Neuronal stem cell (in vitro differentiated cells): ENCODE measurements at regions not wholly inside any gene's neighbourhood (a gene's known extent, or its start where the extent isn't known, plus 50 kb on each side); places are given as distances from the start of the nearest gene placed in this dataset.

Source experiments
- DNase-seq: peaks from one replicate; pipeline ENCODE4 v3.0.0-alpha.2; 2013; ENCODE audit warnings: low spot score
- H2AFZ ChIP-seq: one replicate; pipeline ENCODE4 v1.6.1; 2013; ENCODE audit warnings: mild to moderate bottlenecking, low read length, inconsistent platforms
- H2AK5ac ChIP-seq: 2 replicates; pipeline ENCODE4 v1.6.1; 2013; ENCODE audit warnings: low read depth, mild to moderate bottlenecking, inconsistent platforms, low read length, moderate library complexity, mixed read lengths
- H2BK120ac ChIP-seq: 2 replicates; pipeline ENCODE4 v1.6.1; 2013; ENCODE audit warnings: low read depth, mild to moderate bottlenecking, inconsistent platforms, low read length, moderate library complexity, mixed read lengths
- H2BK12ac ChIP-seq: one replicate; pipeline ENCODE4 v1.6.1; 2013; ENCODE audit warnings: low read length, inconsistent platforms
- H2BK15ac ChIP-seq: 2 replicates; pipeline ENCODE4 v1.6.1; 2013; ENCODE audit warnings: mild to moderate bottlenecking, low read length, inconsistent platforms, mixed read lengths
- H2BK5ac ChIP-seq: one replicate; pipeline ENCODE4 v1.6.1; 2013; ENCODE audit warnings: inconsistent platforms, mild to moderate bottlenecking, low read length, moderate library complexity
- H3K14ac ChIP-seq: one replicate; pipeline ENCODE4 v1.6.1; 2013; ENCODE audit warnings: low read length, inconsistent platforms
- H3K18ac ChIP-seq: 2 replicates; pipeline ENCODE4 v1.6.1; 2013; ENCODE audit warnings: low read length, inconsistent platforms
- H3K23ac ChIP-seq: 2 replicates; pipeline ENCODE4 v1.6.1; 2013; ENCODE audit warnings: low read depth, mild to moderate bottlenecking, mixed read lengths, low read length, inconsistent platforms; ENCODE audit not compliant: poor library complexity
- H3K27ac ChIP-seq: replicated peaks from 3 replicates; pipeline ENCODE4 v1.5.1; 2013; ENCODE audit warnings: low read length, inconsistent platforms
- H3K27me3 ChIP-seq, 3 experiments: 2 replicates each; pipeline ENCODE4 v1.6.1; 2013; ENCODE audit warnings: low read length in 3 of 3, mild to moderate bottlenecking in 2 of 3, inconsistent platforms in 1 of 3, low read depth in 1 of 3, mixed read lengths in 1 of 3, moderate library complexity in 1 of 3; ENCODE audit not compliant: control insufficient read depth in 3 of 3, insufficient read depth in 3 of 3
- H3K36me3 ChIP-seq, 2 donors: replicated peaks in 1 of 2; 2 replicates each; pipeline ENCODE4 v1.6.1; 2013; ENCODE audit warnings: low read length in 2 of 2; ENCODE audit not compliant: control insufficient read depth in 2 of 2, insufficient read depth in 2 of 2
- H3K4ac ChIP-seq: 2 replicates; pipeline ENCODE4 v1.6.1; 2013; ENCODE audit warnings: inconsistent platforms, mild to moderate bottlenecking, low read length, moderate library complexity
- H3K4me1 ChIP-seq, 2 donors: 1 replicate in 1 of 2; 2 replicates in 1 of 2; pipeline ENCODE4 v1.6.1; 2013; ENCODE audit warnings: low read length in 2 of 2, low read depth in 1 of 2; ENCODE audit not compliant: control insufficient read depth in 2 of 2, insufficient read depth in 1 of 2
- H3K4me2 ChIP-seq: one replicate; pipeline ENCODE4 v1.6.1; 2013; ENCODE audit warnings: mild to moderate bottlenecking, low read length, inconsistent platforms; ENCODE audit not compliant: insufficient read depth, poor library complexity, severe bottlenecking
- H3K4me3 ChIP-seq, 2 donors: 2 replicates each; pipeline ENCODE4 v1.5.1; 2013; ENCODE audit warnings: low read length in 2 of 2, mild to moderate bottlenecking in 2 of 2, inconsistent platforms in 1 of 2, moderate library complexity in 1 of 2
- H3K79me1 ChIP-seq: one replicate; pipeline ENCODE4 v1.6.1; 2013; ENCODE audit warnings: low read depth, mild to moderate bottlenecking, inconsistent platforms, low read length, moderate library complexity
- H3K9ac ChIP-seq: one replicate; pipeline ENCODE4 v1.6.1; 2013; ENCODE audit warnings: mild to moderate bottlenecking, low read depth, low read length, inconsistent platforms; ENCODE audit not compliant: poor library complexity
- H3K9me3 ChIP-seq, 2 donors: replicated peaks in 1 of 2; 2 replicates each; pipeline versions ENCODE3 to v1.6.1; 2013; ENCODE audit warnings: low read length in 2 of 2, mild to moderate bottlenecking in 2 of 2, inconsistent platforms in 1 of 2, low read depth in 1 of 2, mixed read lengths in 1 of 2, moderate library complexity in 1 of 2; ENCODE audit not compliant: control insufficient read depth in 2 of 2, insufficient read depth in 1 of 2
- H4K8ac ChIP-seq: one replicate; pipeline ENCODE4 v1.6.1; 2013; ENCODE audit warnings: low read depth, mild to moderate bottlenecking, inconsistent platforms, low read length, moderate library complexity
- H4K91ac ChIP-seq: one replicate; pipeline ENCODE4 v1.6.1; 2013; ENCODE audit warnings: low read length, low read depth, mild to moderate bottlenecking, inconsistent platforms; ENCODE audit not compliant: poor library complexity
- WGBS, 2 donors: extraction: QIAGEN DNeasy Blood & Tissue Kit; methylation state at CpG; one replicate each; pipeline ENCODE4 v1.1.7; 2013; ENCODE audit warnings: missing lambda C conversion rate in 2 of 2, mixed read lengths in 1 of 2; ENCODE audit not compliant: insufficient read length in 2 of 2, insufficient replicate concordance in 1 of 2; ENCODE audit errors: extremely low coverage in 2 of 2; 5-methylcytosine and 5-hydroxymethylcytosine counted together

- H2BK120ac ChIP-seq: no peak overlapping the region
- peaks cover 0 to 1% of the 10 kb centered on the region in 2 donors for H3K4me1 ChIP-seq
- no peaks in the 10 kb centered on the region for H3K36me3 ChIP-seq
- no peak overlapping the region for H3K27ac ChIP-seq
- no peaks in the 10 kb centered on the region for H3K79me1 ChIP-seq
- no CpG with 5 or more reads among the region's 5 CpGs for WGBS, 2 donors
- H4K8ac ChIP-seq: no peak overlapping the region
- H2BK5ac ChIP-seq: no peak overlapping the region
- no peaks in the 10 kb centered on the region for H3K27me3 ChIP-seq
- no peak overlapping the region for H2AK5ac ChIP-seq
- H2BK12ac ChIP-seq: no peak overlapping the region
- H2AFZ ChIP-seq: no peak overlapping the region
- H3K18ac ChIP-seq: no peak overlapping the region
- no peak overlapping the region for H3K23ac ChIP-seq
- no peak overlapping the region for H4K91ac ChIP-seq
- H3K9me3 ChIP-seq: peaks cover 13 to 26% of the 10 kb centered on the region in 2 donors
- H3K4me2 ChIP-seq: no peak overlapping the region
- no peak overlapping the region for H3K14ac ChIP-seq
- no peak overlapping the region for H3K4ac ChIP-seq
- no peak for DNase-seq
- no peak overlapping the region for H3K4me3 ChIP-seq
- no peak overlapping the region for H3K9ac ChIP-seq
- H2BK15ac ChIP-seq: no peak overlapping the region
Measured at GRCh38 chr3:177894081-177894728, 642.0 kb upstream of the KCNMB2 start.

GRCh38 chr3:177898185-177898584 is 638.1 kb upstream of the KCNMB2 start:
- Histone ChIP-seq H3K14ac (no peak overlapping the region), H2BK5ac (peak overlapping the region; percentile 22)

DNA sequence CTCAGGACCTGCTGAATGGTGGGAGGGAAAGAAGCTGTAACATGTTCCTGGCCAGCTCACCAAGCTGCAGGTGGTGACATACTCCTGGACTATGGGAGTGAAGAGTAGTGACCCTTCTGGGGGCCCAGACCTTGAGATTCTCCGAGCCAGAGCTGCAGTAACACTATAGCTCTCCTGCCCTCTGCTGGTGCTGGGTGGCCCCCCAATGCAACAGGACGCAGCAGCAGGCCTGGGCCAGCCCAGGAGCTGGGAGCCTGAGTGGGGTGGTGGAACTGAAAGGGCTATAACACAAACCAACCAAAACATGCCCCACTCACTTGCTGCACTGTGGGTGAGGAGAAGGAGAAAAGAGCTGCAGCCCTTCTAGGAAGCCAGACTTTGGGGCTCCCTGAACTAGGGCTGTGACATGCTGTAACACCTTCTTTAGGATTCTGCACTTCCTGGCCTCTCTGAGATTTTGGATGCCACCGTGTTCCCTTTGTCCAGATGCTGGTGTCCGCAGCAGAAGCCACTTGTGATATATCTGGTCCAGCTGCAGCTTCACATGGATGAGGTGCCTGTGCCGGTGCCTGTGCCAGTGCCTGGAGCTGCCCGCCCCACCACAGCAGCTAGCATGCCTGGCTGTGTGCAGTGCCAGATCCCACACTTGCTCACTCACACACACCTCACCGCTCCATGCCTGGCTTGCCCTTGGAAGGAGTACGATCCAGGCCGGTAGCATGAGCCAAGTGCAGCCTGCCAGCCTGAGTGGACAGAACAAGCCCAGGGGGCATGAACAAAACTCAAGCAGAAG is 636.8 kb upstream of the KCNMB2 start:
- H3K23ac ChIP-seq: peak overlapping the region; percentile 43
- DNase-seq: no peak
- no peaks in the 10 kb centered on the region for H3K79me1 ChIP-seq
- H3K9ac ChIP-seq: peak overlapping the region; percentile 60
- peak overlapping the region; percentile 89 for H3K18ac ChIP-seq
- peaks cover 20 to 37% of the 10 kb centered on the region in 2 donors for H3K9me3 ChIP-seq
- peak overlapping the region; percentile 72 for H4K91ac ChIP-seq
- peak overlapping the region; percentile 37 for H2BK15ac ChIP-seq
- peak overlapping the region; percentile 66 for H3K4ac ChIP-seq
- WGBS, 2 donors: no CpG with 5 or more reads among the region's 9 CpGs
- H3K27ac ChIP-seq: no peak overlapping the region
- no peak overlapping the region for H3K14ac ChIP-seq
- no peaks in the 10 kb centered on the region for H3K36me3 ChIP-seq
- no peaks in the 10 kb centered on the region for H3K4me1 ChIP-seq
- H3K4me3 ChIP-seq: peak overlapping the region in 1 of 2 donors; percentile 15
- H3K27me3 ChIP-seq: no peaks in the 10 kb centered on the region
- no peak overlapping the region for H2BK120ac ChIP-seq
- no peak overlapping the region for H2AFZ ChIP-seq
- no peak overlapping the region for H3K4me2 ChIP-seq
- H2BK5ac ChIP-seq: no peak overlapping the region
- H2BK12ac ChIP-seq: no peak overlapping the region
- peak overlapping the region; percentile 43 for H4K8ac ChIP-seq
- peak overlapping the region; percentile 70 for H2AK5ac ChIP-seq

More at GRCh38 chr3:177898185-177898584, 638.1 kb upstream of the KCNMB2 start:
- H3K23ac ChIP-seq: no peak overlapping the region
- no peak overlapping the region for H4K91ac ChIP-seq
- H4K8ac ChIP-seq: no peak overlapping the region
- WGBS, 2 donors: no CpG with 5 or more reads among the region's 1 CpG
- H2BK12ac ChIP-seq: no peak overlapping the region
- H2AK5ac ChIP-seq: peak overlapping the region; percentile 89
- H3K4me2 ChIP-seq: no peak overlapping the region
- no peaks in the 10 kb centered on the region for H3K27me3 ChIP-seq
- no peak overlapping the region for H3K27ac ChIP-seq
- no peaks in the 10 kb centered on the region for H3K79me1 ChIP-seq
- H3K4me1 ChIP-seq: no peaks in the 10 kb centered on the region
- H2BK120ac ChIP-seq: no peak overlapping the region
- H3K4ac ChIP-seq: no peak overlapping the region
- DNase-seq: no peak
- H2BK15ac ChIP-seq: no peak overlapping the region
- H2AFZ ChIP-seq: no peak overlapping the region
- peaks cover 20 to 37% of the 10 kb centered on the region in 2 donors for H3K9me3 ChIP-seq
- no peak overlapping the region for H3K9ac ChIP-seq
- H3K18ac ChIP-seq: peak overlapping the region; percentile 38
- no peaks in the 10 kb centered on the region for H3K36me3 ChIP-seq
- no peak overlapping the region for H3K4me3 ChIP-seq

GRCh38 chr3:177902876-177903275 is 633.4 kb upstream of the KCNMB2 start:
- Histone ChIP-seq H2BK15ac (no peak overlapping the region), H3K27ac (no peak overlapping the region), H3K4me3 (no peak overlapping the region), H3K79me1 (no peaks in the 10 kb centered on the region), H3K4me1 (peaks cover 5 to 13% of the 10 kb centered on the region in 2 donors), H2BK5ac (no peak overlapping the region), H2AK5ac (no peak overlapping the region), H3K36me3 (no peaks in the 10 kb centered on the region), H3K18ac (no peak overlapping the region), H2AFZ (no peak overlapping the region), H3K14ac (no peak overlapping the region), H3K4ac (no peak overlapping the region), H4K91ac (no peak overlapping the region), H4K8ac (no peak overlapping the region), H3K23ac (no peak overlapping the region), H3K9me3 (peaks cover 17 to 28% of the 10 kb centered on the region in 2 donors), H3K4me2 (no peak overlapping the region), H2BK12ac (no peak overlapping the region), H3K27me3 (no peaks in the 10 kb centered on the region), H3K9ac (no peak overlapping the region), H2BK120ac (no peak overlapping the region)
- no CpG with 5 or more reads among the region's 5 CpGs for WGBS, 2 donors
- no peak for DNase-seq
